ENCODE measurements at regions not wholly inside any gene's neighbourhood (a gene's known extent, or its start where the extent isn't known, plus 50 kb on each side); places are given as distances from the start of the nearest gene placed in this dataset.
A peak's percentile ranks its signal among the peaks of the same experiment; 100 is the strongest.
"Not testable (repeated sequence)": the region's sequence is repeated elsewhere in the genome, so short reads cannot be mapped to it uniquely, and the experiment has no call there.

- DNase-seq (ENCODE audit: low spot score) = not testable (repeated sequence)
Observed at GRCh38 chr21:35800796-35801385, 259.4 kb downstream of the SETD4 start.

GRCh38 chr21:35796844-35797243, 263.5 kb downstream of the SETD4 start:
- DNase-seq (ENCODE audit: low spot score) = no peak

GRCh38 chr21:35794527-35794926, 265.8 kb downstream of the SETD4 start:
- DNase-seq (ENCODE audit: low spot score) = not testable (repeated sequence)

- DNase-seq (ENCODE audit: low spot score) = no peak
Observed at GRCh38 chr21:35792569-35793305, 267.6 kb downstream of the SETD4 start.

GRCh38 chr21:35791541-35792325, 268.6 kb downstream of the SETD4 start:
- no peak for DNase-seq (ENCODE audit: low spot score)

GRCh38 chr21:35783721-35784120, 276.6 kb downstream of the SETD4 start:
- no peak for DNase-seq (ENCODE audit: low spot score)

GRCh38 chr21:35782667-35783066, 277.7 kb downstream of the SETD4 start:
- no peak for DNase-seq (ENCODE audit: low spot score)

GRCh38 chr21:35780983-35781382, 279.3 kb downstream of the SETD4 start:
- no peak for DNase-seq (ENCODE audit: low spot score)

- peak; percentile 95 for DNase-seq (ENCODE audit: low spot score)
Observed at GRCh38 chr21:35779690-35780570, 280.4 kb downstream of the SETD4 start.

- DNase-seq (ENCODE audit: low spot score) = no peak
Observed at GRCh38 chr21:35779167-35779566, 281.2 kb downstream of the SETD4 start.

- no peak for DNase-seq (ENCODE audit: low spot score)
Observed at GRCh38 chr21:35777081-35777480, 283.2 kb downstream of the SETD4 start.

- DNase-seq (ENCODE audit: low spot score) = no peak
Observed at GRCh38 chr21:35775778-35776544, 284.4 kb downstream of the SETD4 start.

- no peak for DNase-seq (ENCODE audit: low spot score)
Observed at GRCh38 chr21:35770101-35770945, 290.0 kb downstream of the SETD4 start.

- DNase-seq (ENCODE audit: low spot score) = no peak
Observed at GRCh38 chr21:35768187-35768586, 292.1 kb downstream of the SETD4 start.

GRCh38 chr21:35764586-35764985, 295.7 kb downstream of the SETD4 start:
- DNase-seq (ENCODE audit: low spot score) = no peak

- DNase-seq (ENCODE audit: low spot score) = no peak
Observed at GRCh38 chr21:35764077-35764476, 296.2 kb downstream of the SETD4 start.

- no peak for DNase-seq (ENCODE audit: low spot score)
Observed at GRCh38 chr21:35754583-35754982, 305.7 kb downstream of the SETD4 start.

GRCh38 chr21:35753308-35753707, 307.0 kb downstream of the SETD4 start:
- no peak for DNase-seq (ENCODE audit: low spot score)

GRCh38 chr21:35751171-35751570, 309.2 kb downstream of the SETD4 start:
- DNase-seq (ENCODE audit: low spot score) = no peak

GRCh38 chr21:35749904-35750303, 310.4 kb downstream of the SETD4 start:
- DNase-seq (ENCODE audit: low spot score) = no peak

Measured in kidney tubule cell (primary cell).